COLO668 (cell line): ENCODE measurements at regions not wholly inside any gene's neighbourhood (a gene's known extent, or its start where the extent isn't known, plus 50 kb on each side); places are given as distances from the start of the nearest gene placed in this dataset.

Experiments
- DNase-seq: peaks from one replicate; lab custom pipeline; 2025; ENCODE audit not compliant: unreplicated experiment; lab: John Stamatoyannopoulos, UW

DNA sequence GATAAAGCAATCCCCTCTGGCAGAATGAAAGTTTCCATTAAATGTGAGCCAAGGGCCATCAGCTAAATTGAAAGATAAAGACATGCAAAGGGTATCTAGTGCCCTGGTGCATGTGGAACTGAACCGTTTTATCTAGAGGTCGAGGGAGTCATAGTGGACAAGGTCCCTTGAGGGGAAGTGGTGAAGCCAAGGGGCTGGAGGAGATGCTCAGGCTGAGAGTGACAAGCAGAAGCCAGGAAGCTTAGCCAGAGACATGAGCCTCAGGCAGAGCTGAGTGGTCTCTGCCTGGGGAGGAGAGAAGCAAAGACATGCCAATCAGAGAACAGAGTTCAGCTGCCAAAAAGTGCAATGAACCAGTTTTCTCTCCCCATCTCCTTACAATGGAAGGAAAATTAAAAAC, 68.1 kb upstream of the SLC10A2 start:
- no peak for DNase-seq

DNA sequence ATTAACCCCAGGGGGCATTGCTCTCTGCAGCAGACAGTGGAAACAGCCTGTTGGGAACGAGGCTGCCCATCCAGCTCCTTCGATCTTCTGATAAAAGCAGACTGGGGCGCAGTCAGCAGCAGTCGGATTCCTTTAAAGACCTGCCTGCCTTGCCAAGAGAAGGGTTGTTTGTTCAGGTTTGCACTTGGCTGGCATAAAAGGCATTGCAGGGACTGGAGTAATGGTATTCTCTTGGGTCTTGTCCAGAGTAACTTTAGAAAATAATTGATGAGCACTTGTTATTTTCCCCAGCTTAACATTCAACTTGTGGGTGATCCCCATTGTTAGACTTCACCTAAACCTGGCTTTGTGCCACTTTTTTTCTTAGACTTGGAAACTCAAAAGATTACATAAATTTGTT, 67.3 kb upstream of the SLC10A2 start:
- DNase-seq, result no peak

DNA sequence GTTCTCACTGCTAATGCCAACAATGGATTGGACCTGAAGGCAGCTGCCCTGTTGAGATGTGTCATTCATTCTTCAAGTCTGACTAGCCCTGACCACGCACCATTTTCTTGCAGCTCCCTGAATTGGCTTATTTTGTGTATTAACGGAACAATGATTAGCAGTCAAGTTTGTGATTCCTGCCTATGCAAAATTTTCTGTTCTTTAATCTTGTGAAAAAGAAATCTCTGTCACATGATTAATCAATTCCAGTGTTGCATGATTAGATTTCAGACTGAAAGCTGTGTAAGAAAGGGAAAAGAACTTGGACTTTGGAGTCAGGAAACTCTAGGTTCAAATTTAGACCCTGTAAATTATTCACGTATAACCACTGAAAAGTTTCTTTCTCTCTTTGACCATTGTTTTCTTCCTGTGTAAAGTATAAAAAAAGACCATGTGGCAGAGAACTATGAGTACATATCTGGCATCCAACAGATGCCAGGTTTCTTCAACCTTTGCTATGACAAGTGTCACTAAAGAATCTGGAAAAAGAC, 64.5 kb upstream of the SLC10A2 start:
- no peak for DNase-seq

DNA sequence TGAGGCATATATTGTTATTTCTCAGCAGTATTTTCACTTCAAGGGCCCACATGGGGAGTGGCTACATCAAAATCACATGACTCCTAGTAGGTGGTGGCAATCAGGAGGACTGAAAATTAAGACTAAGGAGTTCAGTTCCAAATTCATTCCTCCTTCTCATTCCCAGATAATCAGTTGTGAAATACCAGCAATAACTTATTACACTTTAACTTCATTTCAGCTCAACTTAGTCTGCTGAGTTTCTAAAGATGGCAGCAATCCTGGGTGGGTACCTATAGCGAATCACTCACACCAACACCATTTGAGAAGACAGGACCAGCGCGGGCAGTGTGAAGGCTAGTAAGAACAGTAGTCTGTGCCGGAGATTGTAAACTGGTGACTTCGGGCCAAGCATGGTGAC, 63.9 kb upstream of the SLC10A2 start:
- no peak for DNase-seq
